ENCODE measurements at regions not wholly inside any gene's neighbourhood (a gene's known extent, or its start where the extent isn't known, plus 50 kb on each side); places are given as distances from the start of the nearest gene placed in this dataset.

- no peak for TF ChIP-seq PAX5 (IDR thresholded peaks at IDR 0.05; ENCODE audit: borderline replicate concordance, low read depth, low read length)
- no peak for TF ChIP-seq MYB (IDR thresholded peaks at IDR 0.05; ENCODE audit: borderline replicate concordance, low read depth, low read length)
- no peak for TF ChIP-seq SP1 (IDR thresholded peaks at IDR 0.05; ENCODE audit: low read depth, low read length)
- no peak for TF ChIP-seq CBX5 (IDR thresholded peaks at IDR 0.05; ENCODE audit: low read depth)
- no peak for TF ChIP-seq CREM (IDR thresholded peaks at IDR 0.05; ENCODE audit: low read depth)
- no peak for TF ChIP-seq SUZ12 (IDR thresholded peaks at IDR 0.05; ENCODE audit: unreplicated experiment)
- TF ChIP-seq NFIC (IDR thresholded peaks at IDR 0.05; ENCODE audit: low read depth, low read length), result no peak
- TF ChIP-seq, protein P1, sequence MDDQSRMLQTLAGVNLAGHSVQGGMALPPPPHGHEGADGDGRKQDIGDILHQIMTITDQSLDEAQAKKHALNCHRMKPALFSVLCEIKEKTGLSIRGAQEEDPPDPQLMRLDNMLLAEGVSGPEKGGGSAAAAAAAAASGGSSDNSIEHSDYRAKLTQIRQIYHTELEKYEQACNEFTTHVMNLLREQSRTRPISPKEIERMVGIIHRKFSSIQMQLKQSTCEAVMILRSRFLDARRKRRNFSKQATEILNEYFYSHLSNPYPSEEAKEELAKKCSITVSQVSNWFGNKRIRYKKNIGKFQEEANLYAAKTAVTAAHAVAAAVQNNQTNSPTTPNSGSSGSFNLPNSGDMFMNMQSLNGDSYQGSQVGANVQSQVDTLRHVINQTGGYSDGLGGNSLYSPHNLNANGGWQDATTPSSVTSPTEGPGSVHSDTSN (IDR thresholded peaks at IDR 0.05; ENCODE audit: insufficient replicate concordance, low read depth, low read length), result no peak
- no peak for TF ChIP-seq ASH2L (IDR thresholded peaks at IDR 0.05; ENCODE audit: borderline replicate concordance, low read depth)
- TF ChIP-seq WRNIP1 (IDR thresholded peaks at IDR 0.05; ENCODE audit: borderline replicate concordance, low read depth, low read length), result no peak
- TF ChIP-seq NFYA (IDR thresholded peaks at IDR 0.05; ENCODE audit: borderline replicate concordance, low read depth, low read length), result no peak
These were observed 638.7 kb downstream of the PCDH18 start (continued) for GRCh38 chr4:136893573-136893972.

DNA sequence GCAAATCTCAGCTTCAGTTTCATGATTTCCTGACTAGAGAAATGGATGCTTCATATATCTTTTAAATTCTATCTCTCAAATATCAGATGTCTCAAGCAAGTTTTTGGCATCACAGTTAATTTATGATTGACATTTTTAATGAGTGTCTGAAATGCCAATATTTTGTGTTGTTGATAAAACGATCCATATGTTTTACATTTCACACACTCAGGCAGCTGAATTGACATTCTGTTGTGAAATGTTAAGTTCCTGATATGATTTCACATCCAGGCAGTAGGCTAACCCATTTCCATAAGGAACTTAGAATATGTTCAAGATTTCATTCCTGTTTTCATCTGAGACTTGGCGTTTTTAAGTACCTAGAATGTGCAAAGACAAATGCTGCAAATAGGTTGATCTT, 650.6 kb downstream of the PCDH18 start:
- POLR2A ChIA-PET, result no interaction called here
- ATAC-seq, result no peak

More for the DNA sequence above, 650.6 kb downstream of the PCDH18 start:
- no peaks in the 10 kb centered on the region for H3K4me1 ChIP-seq (ENCODE audit: control insufficient read depth, insufficient read depth, low read length)
- in situ Hi-C loops (cut with MboI), result no loop called here
- ChIA-PET CTCF (no interaction called here), RAD21 (ENCODE audit: unreplicated experiment) (interaction anchor here (1.3 kb wide), 1 partner anchor 17 kb away, joined by 6 read pairs; no protein-coding TSS in a partner anchor), SMC1A (ENCODE audit: uncharacterized antibody, unreplicated experiment) (interaction anchor here (1.0 kb wide), 1 partner anchor 17 kb away, joined by 4 read pairs; no protein-coding TSS in a partner anchor)
- no peak overlapping the region for H3K4me3 ChIP-seq
- intact Hi-C loops (cut with micrococcal nuclease; ENCODE audit: unreplicated experiment), result no loop called here
- no peaks in the 10 kb centered on the region for H3K9me3 ChIP-seq (replicated peaks; ENCODE audit: control insufficient read depth, insufficient read depth, low read length)
- 25% methylated on average over 2 of the region's 2 CpGs for WGBS (ENCODE audit: insufficient coverage, insufficient replicate concordance, low lambda C conversion rate, missing lambda C conversion rate)
- TF ChIP-seq ZNF24 (IDR thresholded peaks at IDR 0.05) (no peak), ASH2L (IDR thresholded peaks at IDR 0.05; ENCODE audit: borderline replicate concordance, low read depth) (no peak), SP1 (IDR thresholded peaks at IDR 0.05; ENCODE audit: low read depth, low read length) (no peak), RB1 (IDR thresholded peaks at IDR 0.05; ENCODE audit: borderline replicate concordance) (no peak), CBX3 (IDR thresholded peaks at IDR 0.05; ENCODE audit: borderline replicate concordance, low read depth) (no peak), TCF12 (IDR thresholded peaks at IDR 0.05; ENCODE audit: low read depth, low read length) (no peak), EGR1 (IDR thresholded peaks at IDR 0.05; ENCODE audit: borderline replicate concordance in 1 of 2, low read depth in 2 of 2, low read length in 2 of 2) (no peak), ZNF217 (IDR thresholded peaks at IDR 0.05) (no peak), LARP7 (IDR thresholded peaks at IDR 0.05) (no peak), ZBED1 (IDR thresholded peaks at IDR 0.05; ENCODE audit: borderline replicate concordance) (no peak), RAD21 (IDR thresholded peaks at IDR 0.05; ENCODE audit: insufficient read depth, low read depth, low read length) (no peak), ETV6 (conservative IDR thresholded peaks at IDR 0.05 in 1 of 2, IDR thresholded peaks at IDR 0.05 in 1 of 2; ENCODE audit: borderline replicate concordance in 1 of 2, low read depth in 1 of 2) (no peak), RAD51 (IDR thresholded peaks at IDR 0.05) (no peak)
- TF ChIP-seq, protein P2, sequence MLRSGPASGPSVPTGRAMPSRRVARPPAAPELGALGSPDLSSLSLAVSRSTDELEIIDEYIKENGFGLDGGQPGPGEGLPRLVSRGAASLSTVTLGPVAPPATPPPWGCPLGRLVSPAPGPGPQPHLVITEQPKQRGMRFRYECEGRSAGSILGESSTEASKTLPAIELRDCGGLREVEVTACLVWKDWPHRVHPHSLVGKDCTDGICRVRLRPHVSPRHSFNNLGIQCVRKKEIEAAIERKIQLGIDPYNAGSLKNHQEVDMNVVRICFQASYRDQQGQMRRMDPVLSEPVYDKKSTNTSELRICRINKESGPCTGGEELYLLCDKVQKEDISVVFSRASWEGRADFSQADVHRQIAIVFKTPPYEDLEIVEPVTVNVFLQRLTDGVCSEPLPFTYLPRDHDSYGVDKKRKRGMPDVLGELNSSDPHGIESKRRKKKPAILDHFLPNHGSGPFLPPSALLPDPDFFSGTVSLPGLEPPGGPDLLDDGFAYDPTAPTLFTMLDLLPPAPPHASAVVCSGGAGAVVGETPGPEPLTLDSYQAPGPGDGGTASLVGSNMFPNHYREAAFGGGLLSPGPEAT (IDR thresholded peaks at IDR 0.05; ENCODE audit: low read depth), result no peak
- no peak overlapping the region for H2AFZ ChIP-seq (ENCODE audit: control insufficient read depth, low read depth, low read length)
- no TSS peak for BruUV-seq (replicated peaks)
- no peaks in the 10 kb centered on the region for H3K27me3 ChIP-seq (replicated peaks in 1 of 2; ENCODE audit: control insufficient read depth in 2 of 2, insufficient read depth in 2 of 2, low read length in 1 of 2)
- no peak overlapping the region for H3K9ac ChIP-seq (ENCODE audit: control insufficient read depth, insufficient read depth, low read length)
- no peaks in the 10 kb centered on the region for H3K36me3 ChIP-seq (ENCODE audit: control insufficient read depth in 2 of 2, insufficient read depth in 2 of 2, low read length in 1 of 2)
- H3K27ac ChIP-seq (ENCODE audit: control insufficient read depth, insufficient read depth), result no peak overlapping the region
- FAIRE-seq, result no peak
- DNase-seq (ENCODE audit: low read depth, low spot score), result no peak
- H4K20me1 ChIP-seq (ENCODE audit: control insufficient read depth, insufficient read depth), result no peaks in the 10 kb centered on the region
- H3K4me2 ChIP-seq (ENCODE audit: control insufficient read depth, insufficient read depth), result no peak overlapping the region
- no peaks in the 10 kb centered on the region for H3K79me2 ChIP-seq (ENCODE audit: control insufficient read depth, insufficient read depth, low read length)
